HEK293 (cell line): ENCODE measurements at regions not wholly inside any gene's neighbourhood (a gene's known extent, or its start where the extent isn't known, plus 50 kb on each side); places are given as distances from the start of the nearest gene placed in this dataset.

ENCODE experiments used
- KLF16 ChIP-seq: fragments of 450-650 bp; formaldehyde crosslinking; IDR thresholded peaks from 2 replicates; pipeline ENCODE4 v1.5.1; 2017; ENCODE audit warnings: missing biosample characterization, missing genetic modification characterization
- ZNF138 ChIP-seq: fragments of 450-650 bp; formaldehyde crosslinking; IDR thresholded peaks from 2 replicates; pipeline ENCODE4 v1.5.1; 2016; ENCODE audit warnings: missing biosample characterization, missing genetic modification characterization, borderline replicate concordance
- ZNF785 ChIP-seq: fragments of 450-650 bp; formaldehyde crosslinking; IDR thresholded peaks from 2 replicates; pipeline ENCODE4 v1.5.1; 2016; ENCODE audit warnings: missing biosample characterization, missing genetic modification characterization
- ZNF792 ChIP-seq: fragments of 450-650 bp; formaldehyde crosslinking; IDR thresholded peaks from 2 replicates; pipeline ENCODE4 v1.5.1; 2016; ENCODE audit warnings: missing biosample characterization, missing genetic modification characterization
- ZSCAN30 ChIP-seq: fragments of 450-650 bp; IDR thresholded peaks from 2 replicates; pipeline ENCODE4 v1.5.1; 2018; ENCODE audit warnings: missing biosample characterization, mild to moderate bottlenecking, missing genetic modification characterization, moderate library complexity
- TF ChIP-seq, protein P1 (sequence below): fragments of 450-650 bp; formaldehyde crosslinking; IDR thresholded peaks from 2 replicates; pipeline ENCODE4 v1.5.1; 2016; ENCODE audit warnings: missing biosample characterization, missing genetic modification characterization
- TF ChIP-seq, protein P2 (sequence below): fragments of 450-650 bp; formaldehyde crosslinking; IDR thresholded peaks from 2 replicates; pipeline ENCODE4 v1.5.1; 2017; ENCODE audit warnings: missing biosample characterization, missing genetic modification characterization
- TF ChIP-seq, protein P3 (sequence below): fragments of 450-650 bp; formaldehyde crosslinking; IDR thresholded peaks from 2 replicates; pipeline ENCODE4 v1.5.1; 2016; ENCODE audit warnings: missing biosample characterization, missing genetic modification characterization, borderline replicate concordance
- TF ChIP-seq, protein P4 (sequence below): fragments of 450-650 bp; formaldehyde crosslinking; IDR thresholded peaks from 2 replicates; pipeline ENCODE4 v1.5.1; 2016; ENCODE audit warnings: missing biosample characterization, missing genetic modification characterization, borderline replicate concordance

DNA sequence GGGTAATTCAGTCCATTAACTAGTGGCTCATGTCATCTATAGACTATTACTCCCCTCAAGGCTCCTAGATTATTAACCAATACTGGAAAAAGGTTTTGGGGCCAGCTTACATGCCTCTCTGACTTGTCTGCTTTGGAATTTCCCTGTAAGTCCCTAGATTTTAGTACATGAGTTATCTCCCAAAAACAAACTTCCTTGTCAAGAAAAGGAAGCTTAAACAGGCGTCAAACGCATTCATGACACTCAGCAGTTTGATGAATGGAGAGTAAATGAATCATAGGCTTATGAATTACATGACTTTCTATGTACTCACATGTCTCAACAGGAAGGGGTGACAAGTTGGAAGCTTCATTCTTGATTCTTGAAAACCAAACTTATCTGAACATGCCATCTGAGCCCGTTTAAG lies 70.8 kb downstream of the BLID start:
- no peak for TF ChIP-seq ZSCAN30 (tag by site-specific recombination)
- TF ChIP-seq, protein P1, sequence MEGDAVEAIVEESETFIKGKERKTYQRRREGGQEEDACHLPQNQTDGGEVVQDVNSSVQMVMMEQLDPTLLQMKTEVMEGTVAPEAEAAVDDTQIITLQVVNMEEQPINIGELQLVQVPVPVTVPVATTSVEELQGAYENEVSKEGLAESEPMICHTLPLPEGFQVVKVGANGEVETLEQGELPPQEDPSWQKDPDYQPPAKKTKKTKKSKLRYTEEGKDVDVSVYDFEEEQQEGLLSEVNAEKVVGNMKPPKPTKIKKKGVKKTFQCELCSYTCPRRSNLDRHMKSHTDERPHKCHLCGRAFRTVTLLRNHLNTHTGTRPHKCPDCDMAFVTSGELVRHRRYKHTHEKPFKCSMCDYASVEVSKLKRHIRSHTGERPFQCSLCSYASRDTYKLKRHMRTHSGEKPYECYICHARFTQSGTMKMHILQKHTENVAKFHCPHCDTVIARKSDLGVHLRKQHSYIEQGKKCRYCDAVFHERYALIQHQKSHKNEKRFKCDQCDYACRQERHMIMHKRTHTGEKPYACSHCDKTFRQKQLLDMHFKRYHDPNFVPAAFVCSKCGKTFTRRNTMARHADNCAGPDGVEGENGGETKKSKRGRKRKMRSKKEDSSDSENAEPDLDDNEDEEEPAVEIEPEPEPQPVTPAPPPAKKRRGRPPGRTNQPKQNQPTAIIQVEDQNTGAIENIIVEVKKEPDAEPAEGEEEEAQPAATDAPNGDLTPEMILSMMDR (tag by site-specific recombination), result no peak
- no peak for TF ChIP-seq ZNF138 (tag by site-specific recombination)
- TF ChIP-seq, protein P2, sequence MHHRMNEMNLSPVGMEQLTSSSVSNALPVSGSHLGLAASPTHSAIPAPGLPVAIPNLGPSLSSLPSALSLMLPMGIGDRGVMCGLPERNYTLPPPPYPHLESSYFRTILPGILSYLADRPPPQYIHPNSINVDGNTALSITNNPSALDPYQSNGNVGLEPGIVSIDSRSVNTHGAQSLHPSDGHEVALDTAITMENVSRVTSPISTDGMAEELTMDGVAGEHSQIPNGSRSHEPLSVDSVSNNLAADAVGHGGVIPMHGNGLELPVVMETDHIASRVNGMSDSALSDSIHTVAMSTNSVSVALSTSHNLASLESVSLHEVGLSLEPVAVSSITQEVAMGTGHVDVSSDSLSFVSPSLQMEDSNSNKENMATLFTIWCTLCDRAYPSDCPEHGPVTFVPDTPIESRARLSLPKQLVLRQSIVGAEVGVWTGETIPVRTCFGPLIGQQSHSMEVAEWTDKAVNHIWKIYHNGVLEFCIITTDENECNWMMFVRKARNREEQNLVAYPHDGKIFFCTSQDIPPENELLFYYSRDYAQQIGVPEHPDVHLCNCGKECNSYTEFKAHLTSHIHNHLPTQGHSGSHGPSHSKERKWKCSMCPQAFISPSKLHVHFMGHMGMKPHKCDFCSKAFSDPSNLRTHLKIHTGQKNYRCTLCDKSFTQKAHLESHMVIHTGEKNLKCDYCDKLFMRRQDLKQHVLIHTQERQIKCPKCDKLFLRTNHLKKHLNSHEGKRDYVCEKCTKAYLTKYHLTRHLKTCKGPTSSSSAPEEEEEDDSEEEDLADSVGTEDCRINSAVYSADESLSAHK (tag by site-specific recombination), result no peak
- no peak for TF ChIP-seq ZNF785 (tag by site-specific recombination)
- TF ChIP-seq, protein P3, sequence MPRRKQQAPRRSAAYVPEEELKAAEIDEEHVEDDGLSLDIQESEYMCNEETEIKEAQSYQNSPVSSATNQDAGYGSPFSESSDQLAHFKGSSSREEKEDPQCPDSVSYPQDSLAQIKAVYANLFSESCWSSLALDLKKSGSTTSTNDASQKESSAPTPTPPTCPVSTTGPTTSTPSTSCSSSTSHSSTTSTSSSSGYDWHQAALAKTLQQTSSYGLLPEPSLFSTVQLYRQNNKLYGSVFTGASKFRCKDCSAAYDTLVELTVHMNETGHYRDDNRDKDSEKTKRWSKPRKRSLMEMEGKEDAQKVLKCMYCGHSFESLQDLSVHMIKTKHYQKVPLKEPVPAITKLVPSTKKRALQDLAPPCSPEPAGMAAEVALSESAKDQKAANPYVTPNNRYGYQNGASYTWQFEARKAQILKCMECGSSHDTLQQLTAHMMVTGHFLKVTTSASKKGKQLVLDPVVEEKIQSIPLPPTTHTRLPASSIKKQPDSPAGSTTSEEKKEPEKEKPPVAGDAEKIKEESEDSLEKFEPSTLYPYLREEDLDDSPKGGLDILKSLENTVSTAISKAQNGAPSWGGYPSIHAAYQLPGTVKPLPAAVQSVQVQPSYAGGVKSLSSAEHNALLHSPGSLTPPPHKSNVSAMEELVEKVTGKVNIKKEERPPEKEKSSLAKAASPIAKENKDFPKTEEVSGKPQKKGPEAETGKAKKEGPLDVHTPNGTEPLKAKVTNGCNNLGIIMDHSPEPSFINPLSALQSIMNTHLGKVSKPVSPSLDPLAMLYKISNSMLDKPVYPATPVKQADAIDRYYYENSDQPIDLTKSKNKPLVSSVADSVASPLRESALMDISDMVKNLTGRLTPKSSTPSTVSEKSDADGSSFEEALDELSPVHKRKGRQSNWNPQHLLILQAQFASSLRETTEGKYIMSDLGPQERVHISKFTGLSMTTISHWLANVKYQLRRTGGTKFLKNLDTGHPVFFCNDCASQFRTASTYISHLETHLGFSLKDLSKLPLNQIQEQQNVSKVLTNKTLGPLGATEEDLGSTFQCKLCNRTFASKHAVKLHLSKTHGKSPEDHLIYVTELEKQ (tag by site-specific recombination), result no peak
- TF ChIP-seq, protein P4, sequence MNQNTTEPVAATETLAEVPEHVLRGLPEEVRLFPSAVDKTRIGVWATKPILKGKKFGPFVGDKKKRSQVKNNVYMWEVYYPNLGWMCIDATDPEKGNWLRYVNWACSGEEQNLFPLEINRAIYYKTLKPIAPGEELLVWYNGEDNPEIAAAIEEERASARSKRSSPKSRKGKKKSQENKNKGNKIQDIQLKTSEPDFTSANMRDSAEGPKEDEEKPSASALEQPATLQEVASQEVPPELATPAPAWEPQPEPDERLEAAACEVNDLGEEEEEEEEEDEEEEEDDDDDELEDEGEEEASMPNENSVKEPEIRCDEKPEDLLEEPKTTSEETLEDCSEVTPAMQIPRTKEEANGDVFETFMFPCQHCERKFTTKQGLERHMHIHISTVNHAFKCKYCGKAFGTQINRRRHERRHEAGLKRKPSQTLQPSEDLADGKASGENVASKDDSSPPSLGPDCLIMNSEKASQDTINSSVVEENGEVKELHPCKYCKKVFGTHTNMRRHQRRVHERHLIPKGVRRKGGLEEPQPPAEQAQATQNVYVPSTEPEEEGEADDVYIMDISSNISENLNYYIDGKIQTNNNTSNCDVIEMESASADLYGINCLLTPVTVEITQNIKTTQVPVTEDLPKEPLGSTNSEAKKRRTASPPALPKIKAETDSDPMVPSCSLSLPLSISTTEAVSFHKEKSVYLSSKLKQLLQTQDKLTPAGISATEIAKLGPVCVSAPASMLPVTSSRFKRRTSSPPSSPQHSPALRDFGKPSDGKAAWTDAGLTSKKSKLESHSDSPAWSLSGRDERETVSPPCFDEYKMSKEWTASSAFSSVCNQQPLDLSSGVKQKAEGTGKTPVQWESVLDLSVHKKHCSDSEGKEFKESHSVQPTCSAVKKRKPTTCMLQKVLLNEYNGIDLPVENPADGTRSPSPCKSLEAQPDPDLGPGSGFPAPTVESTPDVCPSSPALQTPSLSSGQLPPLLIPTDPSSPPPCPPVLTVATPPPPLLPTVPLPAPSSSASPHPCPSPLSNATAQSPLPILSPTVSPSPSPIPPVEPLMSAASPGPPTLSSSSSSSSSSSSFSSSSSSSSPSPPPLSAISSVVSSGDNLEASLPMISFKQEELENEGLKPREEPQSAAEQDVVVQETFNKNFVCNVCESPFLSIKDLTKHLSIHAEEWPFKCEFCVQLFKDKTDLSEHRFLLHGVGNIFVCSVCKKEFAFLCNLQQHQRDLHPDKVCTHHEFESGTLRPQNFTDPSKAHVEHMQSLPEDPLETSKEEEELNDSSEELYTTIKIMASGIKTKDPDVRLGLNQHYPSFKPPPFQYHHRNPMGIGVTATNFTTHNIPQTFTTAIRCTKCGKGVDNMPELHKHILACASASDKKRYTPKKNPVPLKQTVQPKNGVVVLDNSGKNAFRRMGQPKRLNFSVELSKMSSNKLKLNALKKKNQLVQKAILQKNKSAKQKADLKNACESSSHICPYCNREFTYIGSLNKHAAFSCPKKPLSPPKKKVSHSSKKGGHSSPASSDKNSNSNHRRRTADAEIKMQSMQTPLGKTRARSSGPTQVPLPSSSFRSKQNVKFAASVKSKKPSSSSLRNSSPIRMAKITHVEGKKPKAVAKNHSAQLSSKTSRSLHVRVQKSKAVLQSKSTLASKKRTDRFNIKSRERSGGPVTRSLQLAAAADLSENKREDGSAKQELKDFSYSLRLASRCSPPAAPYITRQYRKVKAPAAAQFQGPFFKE, result no peak
- TF ChIP-seq ZNF792, result no peak
- no peak for TF ChIP-seq KLF16 (tag by site-specific recombination)
